Hepatocyte (in vitro differentiated cells): ENCODE measurements at regions not wholly inside any gene's neighbourhood (a gene's known extent, or its start where the extent isn't known, plus 50 kb on each side); places are given as distances from the start of the nearest gene placed in this dataset.

Experiments
- DNase-seq: peaks from one replicate; pipeline ENCODE4 v3.0.0-alpha.2; 2016; ENCODE audit warnings: low spot score
- H2AFZ ChIP-seq: fragments of 200-600 bp; sonication (generic); 2 replicates; pipeline ENCODE4 v1.6.0; 2016; ENCODE audit warnings: antibody characterized with exemption, mild to moderate bottlenecking
- H3K27ac ChIP-seq: fragments of 200-600 bp; sonication (generic); 2 replicates; pipeline ENCODE4 v1.5.1; 2016; ENCODE audit warnings: mild to moderate bottlenecking
- H3K27me3 ChIP-seq: fragments of 200-600 bp; sonication (generic); 2 replicates; pipeline ENCODE4 v1.6.1; 2016
- H3K36me3 ChIP-seq: fragments of 200-600 bp; sonication (generic); replicated peaks from 2 replicates; pipeline ENCODE4 v1.5.1; 2016; ENCODE audit warnings: low read depth; ENCODE audit not compliant: insufficient read depth
- H3K4me1 ChIP-seq: fragments of 200-600 bp; sonication (generic); 2 replicates; pipeline ENCODE4 v1.5.1; 2016; ENCODE audit warnings: mild to moderate bottlenecking, moderate library complexity; ENCODE audit not compliant: insufficient read depth
- H3K4me2 ChIP-seq: fragments of 200-600 bp; sonication (generic); 2 replicates; pipeline ENCODE4 v1.6.0; 2016
- H3K4me3 ChIP-seq: fragments of 200-600 bp; sonication (generic); 2 replicates; pipeline ENCODE4 v1.5.1; 2016; ENCODE audit warnings: mild to moderate bottlenecking
- H3K79me2 ChIP-seq: fragments of 200-600 bp; sonication (generic); 2 replicates; pipeline ENCODE4 v1.6.0; 2017; ENCODE audit warnings: mild to moderate bottlenecking
- H3K9me2 ChIP-seq: fragments of 200-600 bp; sonication (generic); replicated peaks from 2 replicates; pipeline ENCODE4 v1.6.0; 2017; ENCODE audit warnings: mild to moderate bottlenecking; ENCODE audit not compliant: insufficient read depth
- H3K9me3 ChIP-seq: fragments of 200-600 bp; sonication (generic); 2 replicates; pipeline ENCODE4 v1.5.1; 2016; ENCODE audit warnings: low read depth, mild to moderate bottlenecking
- H4K20me1 ChIP-seq: fragments of 200-600 bp; sonication (generic); 2 replicates; pipeline ENCODE4 v1.6.0; 2016; ENCODE audit warnings: mild to moderate bottlenecking; ENCODE audit not compliant: insufficient read depth, poor library complexity, severe bottlenecking
- CTCF ChIP-seq: fragments of 200-600 bp; sonication (generic); IDR thresholded peaks from 2 replicates; pipeline ENCODE4 v1.5.1; 2016; ENCODE audit warnings: antibody characterized with exemption, mild to moderate bottlenecking; ENCODE audit not compliant: poor library complexity
- EZH2 ChIP-seq: fragments of 200-600 bp; sonication (generic); IDR thresholded peaks from 2 replicates; pipeline ENCODE4 v1.6.1; 2016; ENCODE audit warnings: antibody characterized with exemption, mild to moderate bottlenecking, borderline replicate concordance
- EZH2phosphoT487 ChIP-seq: fragments of 200-600 bp; sonication (generic); IDR thresholded peaks from one replicate; pipeline ENCODE4 v1.6.1; 2018; ENCODE audit warnings: antibody characterized with exemption, mild to moderate bottlenecking, low read depth, moderate library complexity; ENCODE audit not compliant: unreplicated experiment, severe bottlenecking
- WGBS: methylation state at CpG from one replicate; pipeline ENCODE4 v1.1.6; 2016; ENCODE audit warnings: low lambda C conversion rate; ENCODE audit errors: missing lambda C conversion rate; 5-methylcytosine and 5-hydroxymethylcytosine counted together

GRCh38 chr6:135675026-135675425, 176.5 kb upstream of the PDE7B start:
- H3K79me2 ChIP-seq = no peaks in the 10 kb centered on the region
- H3K4me3 ChIP-seq = no peak overlapping the region
- H3K36me3 ChIP-seq = no peaks in the 10 kb centered on the region
- no peaks in the 10 kb centered on the region for H3K9me2 ChIP-seq
- H3K4me2 ChIP-seq = no peak overlapping the region
- 77% methylated on average over 2 of the region's 2 CpGs for WGBS
- no peaks in the 10 kb centered on the region for H3K4me1 ChIP-seq
- peaks cover 2% of the 10 kb centered on the region for H3K27me3 ChIP-seq
- TF ChIP-seq CTCF = no peak
- no peak for TF ChIP-seq EZH2
- no peak for TF ChIP-seq EZH2phosphoT487
- no peak for DNase-seq
- H2AFZ ChIP-seq = no peak overlapping the region
- no peaks in the 10 kb centered on the region for H3K9me3 ChIP-seq
- no peak overlapping the region for H3K27ac ChIP-seq
- no peaks in the 10 kb centered on the region for H4K20me1 ChIP-seq

- H4K20me1 ChIP-seq = no peaks in the 10 kb centered on the region
- no peak overlapping the region for H3K27ac ChIP-seq
- no peak overlapping the region for H3K4me3 ChIP-seq
- no peak overlapping the region for H2AFZ ChIP-seq
- no peaks in the 10 kb centered on the region for H3K27me3 ChIP-seq
- H3K9me3 ChIP-seq = no peaks in the 10 kb centered on the region
- no peaks in the 10 kb centered on the region for H3K79me2 ChIP-seq
- WGBS = 16% methylated on average over 1 of the region's 1 CpG
- TF ChIP-seq CTCF = peak; percentile 54
- no peak for TF ChIP-seq EZH2phosphoT487
- no peaks in the 10 kb centered on the region for H3K4me1 ChIP-seq
- no peak overlapping the region for H3K4me2 ChIP-seq
- H3K36me3 ChIP-seq = no peaks in the 10 kb centered on the region
- peak; percentile 80 for DNase-seq
- no peaks in the 10 kb centered on the region for H3K9me2 ChIP-seq
Observed at GRCh38 chr6:135675862-135676261, 175.6 kb upstream of the PDE7B start.

- Histone ChIP-seq H3K27ac (no peak overlapping the region), H3K9me3 (no peaks in the 10 kb centered on the region), H3K4me3 (no peak overlapping the region), H3K4me1 (no peaks in the 10 kb centered on the region), H3K9me2 (no peaks in the 10 kb centered on the region), H3K36me3 (no peaks in the 10 kb centered on the region), H3K4me2 (no peak overlapping the region), H2AFZ (no peak overlapping the region), H3K79me2 (no peaks in the 10 kb centered on the region), H3K27me3 (no peaks in the 10 kb centered on the region), H4K20me1 (no peaks in the 10 kb centered on the region)
- WGBS = 71% methylated on average over 2 of the region's 2 CpGs
- no peak for TF ChIP-seq CTCF
- TF ChIP-seq EZH2 = no peak
- no peak for TF ChIP-seq EZH2phosphoT487
- no peak for DNase-seq
Observed at GRCh38 chr6:135680964-135681913, 170.3 kb upstream of the PDE7B start.
